ENCODE measurements at regions not wholly inside any gene's neighbourhood (a gene's known extent, or its start where the extent isn't known, plus 50 kb on each side); places are given as distances from the start of the nearest gene placed in this dataset.

- no peaks in the 10 kb centered on the region for H3K27me3 Mint-ChIP-seq
- no peak overlapping the region for H3K4me3 Mint-ChIP-seq
- H3K36me3 Mint-ChIP-seq (ENCODE audit: low read depth): peaks cover 5% of the 10 kb centered on the region
- H3K4me1 Mint-ChIP-seq: no peaks in the 10 kb centered on the region
- DNase-seq (no peak), ATAC-seq (no peak)
- H3K9me3 Mint-ChIP-seq: peaks cover 35% of the 10 kb centered on the region
- no peak overlapping the region for H3K27ac Mint-ChIP-seq
These were observed 121.5 kb upstream of the ZNF716 start for GRCh38 chr7:57328457-57328856.

GRCh38 chr7:57328963-57329362, 121.0 kb upstream of the ZNF716 start:
- DNase-seq (no peak), ATAC-seq (no peak)
- H3K27me3 Mint-ChIP-seq: no peaks in the 10 kb centered on the region
- H3K27ac Mint-ChIP-seq: no peak overlapping the region
- H3K4me1 Mint-ChIP-seq: no peaks in the 10 kb centered on the region
- H3K36me3 Mint-ChIP-seq (ENCODE audit: low read depth): peaks cover 5% of the 10 kb centered on the region
- peaks cover 35% of the 10 kb centered on the region for H3K9me3 Mint-ChIP-seq
- H3K4me3 Mint-ChIP-seq: no peak overlapping the region

- no peak overlapping the region for H3K27ac Mint-ChIP-seq
- no peaks in the 10 kb centered on the region for H3K4me1 Mint-ChIP-seq
- no peaks in the 10 kb centered on the region for H3K27me3 Mint-ChIP-seq
- DNase-seq (no peak), ATAC-seq (no peak)
- peaks cover 4% of the 10 kb centered on the region for H3K36me3 Mint-ChIP-seq (ENCODE audit: low read depth)
- peaks cover 30% of the 10 kb centered on the region for H3K9me3 Mint-ChIP-seq
- H3K4me3 Mint-ChIP-seq: no peak overlapping the region
These were observed 110.6 kb upstream of the ZNF716 start for GRCh38 chr7:57339198-57339944.

GRCh38 chr7:57342954-57343353, 107.0 kb upstream of the ZNF716 start:
- peaks cover 34% of the 10 kb centered on the region for H3K9me3 Mint-ChIP-seq
- H3K36me3 Mint-ChIP-seq (ENCODE audit: low read depth): peaks cover 1% of the 10 kb centered on the region
- ATAC-seq: no peak
- H3K4me1 Mint-ChIP-seq: no peaks in the 10 kb centered on the region
- H3K4me3 Mint-ChIP-seq: no peak overlapping the region
- H3K27ac Mint-ChIP-seq: no peak overlapping the region
- DNase-seq: no peak
- no peaks in the 10 kb centered on the region for H3K27me3 Mint-ChIP-seq

- no peak for ATAC-seq
- H3K9me3 Mint-ChIP-seq: peaks cover 25% of the 10 kb centered on the region
- peaks cover 1% of the 10 kb centered on the region for H3K36me3 Mint-ChIP-seq (ENCODE audit: low read depth)
- no peak for DNase-seq
- no peaks in the 10 kb centered on the region for H3K27me3 Mint-ChIP-seq
- H3K4me3 Mint-ChIP-seq: no peak overlapping the region
- no peak overlapping the region for H3K27ac Mint-ChIP-seq
- H3K4me1 Mint-ChIP-seq: no peaks in the 10 kb centered on the region
These were observed 105.9 kb upstream of the ZNF716 start for GRCh38 chr7:57343901-57344622.

- H3K27ac Mint-ChIP-seq: no peak overlapping the region
- H3K36me3 Mint-ChIP-seq (ENCODE audit: low read depth): peaks cover 3% of the 10 kb centered on the region
- no peak for DNase-seq
- no peaks in the 10 kb centered on the region for H3K27me3 Mint-ChIP-seq
- no peak for ATAC-seq
- H3K4me1 Mint-ChIP-seq: no peaks in the 10 kb centered on the region
- H3K9me3 Mint-ChIP-seq: peaks cover 26% of the 10 kb centered on the region
- no peak overlapping the region for H3K4me3 Mint-ChIP-seq
These were observed 105.0 kb upstream of the ZNF716 start for GRCh38 chr7:57344957-57345356.

- Mint-ChIP-seq H3K9me3 (peaks cover 22% of the 10 kb centered on the region), H3K27me3 (no peaks in the 10 kb centered on the region), H3K27ac (no peak overlapping the region), H3K36me3 (ENCODE audit: low read depth) (peaks cover 2% of the 10 kb centered on the region), H3K4me3 (no peak overlapping the region), H3K4me1 (no peaks in the 10 kb centered on the region)
- DNase-seq (no peak), ATAC-seq (no peak)
These were observed 101.2 kb upstream of the ZNF716 start for GRCh38 chr7:57348646-57349269.

GRCh38 chr7:57354195-57354594, 95.8 kb upstream of the ZNF716 start:
- DNase-seq (no peak), ATAC-seq (no peak)
- no peak overlapping the region for H3K27ac Mint-ChIP-seq
- no peaks in the 10 kb centered on the region for H3K4me1 Mint-ChIP-seq
- no peaks in the 10 kb centered on the region for H3K27me3 Mint-ChIP-seq
- peaks cover 24% of the 10 kb centered on the region for H3K9me3 Mint-ChIP-seq
- H3K36me3 Mint-ChIP-seq (ENCODE audit: low read depth): peaks cover 2% of the 10 kb centered on the region
- H3K4me3 Mint-ChIP-seq: no peak overlapping the region

- Mint-ChIP-seq H3K9me3 (peaks cover 26% of the 10 kb centered on the region), H3K27ac (no peak overlapping the region), H3K4me1 (no peaks in the 10 kb centered on the region), H3K36me3 (ENCODE audit: low read depth) (peaks cover 4% of the 10 kb centered on the region), H3K4me3 (no peak overlapping the region), H3K27me3 (no peaks in the 10 kb centered on the region)
- DNase-seq (no peak), ATAC-seq (no peak)
These were observed 95.2 kb upstream of the ZNF716 start for GRCh38 chr7:57354679-57355338.

- peaks cover 6% of the 10 kb centered on the region for H3K36me3 Mint-ChIP-seq (ENCODE audit: low read depth)
- no peaks in the 10 kb centered on the region for H3K27me3 Mint-ChIP-seq
- no peak for ATAC-seq
- H3K4me1 Mint-ChIP-seq: no peaks in the 10 kb centered on the region
- peaks cover 29% of the 10 kb centered on the region for H3K9me3 Mint-ChIP-seq
- no peak overlapping the region for H3K27ac Mint-ChIP-seq
- no peak overlapping the region for H3K4me3 Mint-ChIP-seq
- DNase-seq: no peak
These were observed 88.6 kb upstream of the ZNF716 start for GRCh38 chr7:57361406-57361805.

GRCh38 chr7:57362868-57363267, 87.1 kb upstream of the ZNF716 start:
- peaks cover 36% of the 10 kb centered on the region for H3K9me3 Mint-ChIP-seq
- ATAC-seq: no peak
- no peak overlapping the region for H3K27ac Mint-ChIP-seq

GRCh38 chr7:57363321-57363720, 86.7 kb upstream of the ZNF716 start:
- ATAC-seq (no peak), DNase-seq (no peak)
- peaks cover 36% of the 10 kb centered on the region for H3K9me3 Mint-ChIP-seq
- no peak overlapping the region for H3K4me3 Mint-ChIP-seq
- H3K4me1 Mint-ChIP-seq: no peaks in the 10 kb centered on the region
- no peak overlapping the region for H3K27ac Mint-ChIP-seq
- H3K27me3 Mint-ChIP-seq: no peaks in the 10 kb centered on the region
- peaks cover 6% of the 10 kb centered on the region for H3K36me3 Mint-ChIP-seq (ENCODE audit: low read depth)

More at GRCh38 chr7:57362868-57363267, 87.1 kb upstream of the ZNF716 start:
- H3K4me1 Mint-ChIP-seq: no peaks in the 10 kb centered on the region
- peaks cover 6% of the 10 kb centered on the region for H3K36me3 Mint-ChIP-seq (ENCODE audit: low read depth)
- H3K4me3 Mint-ChIP-seq: no peak overlapping the region
- no peaks in the 10 kb centered on the region for H3K27me3 Mint-ChIP-seq
- no peak for DNase-seq

GRCh38 chr7:57364933-57365710, 84.9 kb upstream of the ZNF716 start:
- Mint-ChIP-seq H3K4me1 (no peaks in the 10 kb centered on the region), H3K4me3 (no peak overlapping the region), H3K27ac (no peak overlapping the region), H3K36me3 (ENCODE audit: low read depth) (peaks cover 1% of the 10 kb centered on the region), H3K27me3 (no peaks in the 10 kb centered on the region), H3K9me3 (peaks cover 25% of the 10 kb centered on the region)
- no peak for ATAC-seq
- DNase-seq: no peak

GRCh38 chr7:57367171-57367570, 82.8 kb upstream of the ZNF716 start:
- no peaks in the 10 kb centered on the region for H3K4me1 Mint-ChIP-seq
- no peak for ATAC-seq
- peaks cover 19% of the 10 kb centered on the region for H3K9me3 Mint-ChIP-seq

More at GRCh38 chr7:57367171-57367570, 82.8 kb upstream of the ZNF716 start:
- H3K36me3 Mint-ChIP-seq (ENCODE audit: low read depth): no peaks in the 10 kb centered on the region
- no peaks in the 10 kb centered on the region for H3K27me3 Mint-ChIP-seq
- H3K4me3 Mint-ChIP-seq: no peak overlapping the region
- no peak for DNase-seq
- no peak overlapping the region for H3K27ac Mint-ChIP-seq

Data from activated naive CD8-positive, alpha-beta T cell treated with anti-CD3 and anti-CD28 coated beads, Interleukin-2, amount 50 U/mL, for 24 hours (primary cell).